ENCODE measurements at regions not wholly inside any gene's neighbourhood (a gene's known extent, or its start where the extent isn't known, plus 50 kb on each side); places are given as distances from the start of the nearest gene placed in this dataset.
"Not testable (repeated sequence)": the region's sequence is repeated elsewhere in the genome, so short reads cannot be mapped to it uniquely, and the experiment has no call there.

GRCh38 chr1:213446496-213446895, 395.5 kb downstream of the RPS6KC1 start:
- no peak overlapping the region for H3K27ac Mint-ChIP-seq
- DNase-seq: no peak
- no peak for ATAC-seq
- H3K36me3 Mint-ChIP-seq (ENCODE audit: low read depth): no peaks in the 10 kb centered on the region
- no peaks in the 10 kb centered on the region for H3K4me1 Mint-ChIP-seq
- H3K4me3 Mint-ChIP-seq: no peak overlapping the region
- H3K9me3 Mint-ChIP-seq: no peaks in the 10 kb centered on the region
- H3K27me3 Mint-ChIP-seq: no peaks in the 10 kb centered on the region

GRCh38 chr1:213448360-213448759, 397.3 kb downstream of the RPS6KC1 start:
- H3K27ac Mint-ChIP-seq: no peak overlapping the region
- H3K36me3 Mint-ChIP-seq (ENCODE audit: low read depth): no peaks in the 10 kb centered on the region
- no peaks in the 10 kb centered on the region for H3K9me3 Mint-ChIP-seq
- ATAC-seq (no peak), DNase-seq (no peak)
- no peaks in the 10 kb centered on the region for H3K27me3 Mint-ChIP-seq
- H3K4me3 Mint-ChIP-seq: no peak overlapping the region
- no peaks in the 10 kb centered on the region for H3K4me1 Mint-ChIP-seq

- Mint-ChIP-seq H3K27ac (no peak overlapping the region), H3K36me3 (ENCODE audit: low read depth) (no peaks in the 10 kb centered on the region), H3K4me3 (no peak overlapping the region), H3K4me1 (no peaks in the 10 kb centered on the region), H3K9me3 (no peaks in the 10 kb centered on the region), H3K27me3 (no peaks in the 10 kb centered on the region)
- DNase-seq (no peak), ATAC-seq (no peak)
These were observed 397.7 kb downstream of the RPS6KC1 start for GRCh38 chr1:213448776-213449175.

- no peak for DNase-seq
- no peak overlapping the region for H3K27ac Mint-ChIP-seq
- H3K36me3 Mint-ChIP-seq (ENCODE audit: low read depth): no peaks in the 10 kb centered on the region
- H3K9me3 Mint-ChIP-seq: no peaks in the 10 kb centered on the region
- no peak for ATAC-seq
- no peaks in the 10 kb centered on the region for H3K4me1 Mint-ChIP-seq
- no peaks in the 10 kb centered on the region for H3K27me3 Mint-ChIP-seq
- no peak overlapping the region for H3K4me3 Mint-ChIP-seq
These were observed 401.5 kb downstream of the RPS6KC1 start for GRCh38 chr1:213452501-213452900.

GRCh38 chr1:213457186-213457585, 406.1 kb downstream of the RPS6KC1 start:
- no peaks in the 10 kb centered on the region for H3K27me3 Mint-ChIP-seq
- DNase-seq (no peak), ATAC-seq (no peak)
- H3K36me3 Mint-ChIP-seq (ENCODE audit: low read depth): no peaks in the 10 kb centered on the region
- no peaks in the 10 kb centered on the region for H3K9me3 Mint-ChIP-seq
- no peaks in the 10 kb centered on the region for H3K4me1 Mint-ChIP-seq
- no peak overlapping the region for H3K4me3 Mint-ChIP-seq
- no peak overlapping the region for H3K27ac Mint-ChIP-seq

GRCh38 chr1:213457733-213458132, 406.7 kb downstream of the RPS6KC1 start:
- ATAC-seq (no peak), DNase-seq (no peak)
- no peaks in the 10 kb centered on the region for H3K36me3 Mint-ChIP-seq (ENCODE audit: low read depth)
- no peak overlapping the region for H3K4me3 Mint-ChIP-seq
- no peaks in the 10 kb centered on the region for H3K9me3 Mint-ChIP-seq
- no peaks in the 10 kb centered on the region for H3K27me3 Mint-ChIP-seq
- no peak overlapping the region for H3K27ac Mint-ChIP-seq
- H3K4me1 Mint-ChIP-seq: no peaks in the 10 kb centered on the region

GRCh38 chr1:213462374-213462773, 411.3 kb downstream of the RPS6KC1 start:
- H3K27me3 Mint-ChIP-seq; DNase-seq; H3K36me3 Mint-ChIP-seq (ENCODE audit: low read depth); H3K4me1 Mint-ChIP-seq; H3K9me3 Mint-ChIP-seq; ATAC-seq; H3K27ac Mint-ChIP-seq; H3K4me3 Mint-ChIP-seq: not testable (repeated sequence)

- ATAC-seq (no peak), DNase-seq (no peak)
- Mint-ChIP-seq H3K36me3 (ENCODE audit: low read depth) (no peaks in the 10 kb centered on the region), H3K9me3 (no peaks in the 10 kb centered on the region), H3K4me1 (no peaks in the 10 kb centered on the region), H3K27me3 (no peaks in the 10 kb centered on the region), H3K27ac (no peak overlapping the region), H3K4me3 (no peak overlapping the region)
These were observed 413.9 kb downstream of the RPS6KC1 start for GRCh38 chr1:213464786-213465460.

GRCh38 chr1:213466541-213466940, 415.5 kb downstream of the RPS6KC1 start:
- Mint-ChIP-seq H3K27ac (no peak overlapping the region), H3K36me3 (ENCODE audit: low read depth) (no peaks in the 10 kb centered on the region), H3K27me3 (no peaks in the 10 kb centered on the region), H3K9me3 (no peaks in the 10 kb centered on the region), H3K4me3 (no peak overlapping the region), H3K4me1 (no peaks in the 10 kb centered on the region)
- ATAC-seq: no peak
- DNase-seq: no peak

GRCh38 chr1:213474054-213474453, 423.0 kb downstream of the RPS6KC1 start:
- ATAC-seq: no peak
- Mint-ChIP-seq H3K9me3 (no peaks in the 10 kb centered on the region), H3K4me1 (no peaks in the 10 kb centered on the region), H3K4me3 (no peak overlapping the region), H3K36me3 (ENCODE audit: low read depth) (no peaks in the 10 kb centered on the region), H3K27me3 (no peaks in the 10 kb centered on the region), H3K27ac (no peak overlapping the region)
- DNase-seq: no peak

- Mint-ChIP-seq H3K4me1 (peaks cover 1% of the 10 kb centered on the region), H3K27me3 (peaks cover 7% of the 10 kb centered on the region), H3K27ac (no peak overlapping the region), H3K9me3 (peaks cover 3% of the 10 kb centered on the region), H3K4me3 (no peak overlapping the region), H3K36me3 (ENCODE audit: low read depth) (no peaks in the 10 kb centered on the region)
- DNase-seq (no peak), ATAC-seq (no peak)
These were observed 430.4 kb downstream of the RPS6KC1 start for GRCh38 chr1:213481395-213481794.

GRCh38 chr1:213484333-213484732, 433.3 kb downstream of the RPS6KC1 start:
- DNase-seq (no peak), ATAC-seq (peak; percentile 84)
- Mint-ChIP-seq H3K36me3 (ENCODE audit: low read depth) (no peaks in the 10 kb centered on the region), H3K27ac (no peak overlapping the region), H3K9me3 (peaks cover 3% of the 10 kb centered on the region), H3K4me3 (no peak overlapping the region), H3K4me1 (peaks cover 1% of the 10 kb centered on the region), H3K27me3 (peaks cover 9% of the 10 kb centered on the region)

GRCh38 chr1:213484758-213485157, 433.7 kb downstream of the RPS6KC1 start:
- Mint-ChIP-seq H3K27ac (no peak overlapping the region), H3K4me3 (no peak overlapping the region), H3K36me3 (ENCODE audit: low read depth) (no peaks in the 10 kb centered on the region), H3K4me1 (peaks cover 1% of the 10 kb centered on the region), H3K27me3 (peaks cover 12% of the 10 kb centered on the region), H3K9me3 (peaks cover 3% of the 10 kb centered on the region)
- ATAC-seq: no peak
- no peak for DNase-seq

GRCh38 chr1:213486488-213486887, 435.4 kb downstream of the RPS6KC1 start:
- Mint-ChIP-seq H3K9me3 (peaks cover 3% of the 10 kb centered on the region), H3K27ac (no peak overlapping the region), H3K27me3 (peaks cover 10% of the 10 kb centered on the region), H3K36me3 (ENCODE audit: low read depth) (no peaks in the 10 kb centered on the region), H3K4me1 (peaks cover 1% of the 10 kb centered on the region), H3K4me3 (no peak overlapping the region)
- no peak for DNase-seq
- no peak for ATAC-seq

- Mint-ChIP-seq H3K27ac (no peak overlapping the region), H3K4me1 (no peaks in the 10 kb centered on the region), H3K4me3 (no peak overlapping the region), H3K9me3 (no peaks in the 10 kb centered on the region), H3K36me3 (ENCODE audit: low read depth) (no peaks in the 10 kb centered on the region), H3K27me3 (peaks cover 9% of the 10 kb centered on the region)
- ATAC-seq: no peak
- DNase-seq: no peak
These were observed 440.4 kb downstream of the RPS6KC1 start for GRCh38 chr1:213491468-213491867.
